Left renal cortex interstitium (tissue), 4 donors: ENCODE measurements at regions not wholly inside any gene's neighbourhood (a gene's known extent, or its start where the extent isn't known, plus 50 kb on each side); places are given as distances from the start of the nearest gene placed in this dataset.
"Not testable (repeated sequence)": the region's sequence is repeated elsewhere in the genome, so short reads cannot be mapped to it uniquely, and the experiment has no call there.

Experiments used
- DNase-seq, 4 donors: peaks; one replicate each; pipeline ENCODE4 v3.0.0-alpha.2; 2013; ENCODE audit warnings: low read depth in 4 of 4, low spot score in 2 of 4, missing footprints in 1 of 4

DNA sequence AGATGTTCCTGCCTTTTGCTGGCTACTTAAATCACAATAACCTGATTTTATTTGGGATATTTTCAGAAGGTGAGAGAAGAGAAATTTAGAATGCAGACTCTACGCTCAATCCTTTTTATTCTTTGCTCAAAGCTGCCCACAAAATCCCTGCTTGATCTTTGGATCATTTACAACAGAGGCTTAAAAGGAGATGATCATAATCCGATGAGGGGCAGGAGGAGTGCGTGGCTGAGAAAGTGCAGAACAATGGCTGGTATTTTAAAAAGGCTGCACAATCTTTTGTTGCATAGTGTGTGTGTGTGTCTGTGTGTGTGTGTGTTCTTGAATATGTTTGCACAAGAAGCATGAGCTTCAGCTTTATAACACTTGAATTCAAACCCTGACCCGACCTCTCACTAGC is 256.3 kb upstream of the MYT1L start:
- no peak for DNase-seq

DNA sequence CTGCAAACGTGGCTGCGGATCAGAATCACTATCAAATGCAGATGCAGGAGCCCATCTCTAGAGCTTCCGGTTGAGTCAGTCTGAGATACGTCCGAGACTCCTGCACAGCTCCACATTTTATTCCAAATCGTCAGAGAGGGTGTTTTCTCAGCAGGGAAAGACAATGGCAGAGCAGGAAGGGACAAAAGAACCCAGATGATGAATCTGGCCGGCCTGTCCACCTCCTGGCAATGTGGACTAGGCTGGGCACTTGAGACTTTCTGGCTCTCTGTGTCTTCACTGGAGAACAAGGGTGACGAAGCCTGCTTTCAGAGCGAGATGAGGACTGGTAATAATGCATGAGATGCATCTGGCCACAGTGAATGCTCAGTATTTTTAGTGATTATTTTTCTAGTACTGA is 255.9 kb upstream of the MYT1L start:
- DNase-seq: no peak

GRCh38 chr2:2586068-2586776 is 255.1 kb upstream of the MYT1L start:
- DNase-seq: no peak

- DNase-seq: no peak
Observed at GRCh38 chr2:2582998-2583545, 252.0 kb upstream of the MYT1L start.

DNA sequence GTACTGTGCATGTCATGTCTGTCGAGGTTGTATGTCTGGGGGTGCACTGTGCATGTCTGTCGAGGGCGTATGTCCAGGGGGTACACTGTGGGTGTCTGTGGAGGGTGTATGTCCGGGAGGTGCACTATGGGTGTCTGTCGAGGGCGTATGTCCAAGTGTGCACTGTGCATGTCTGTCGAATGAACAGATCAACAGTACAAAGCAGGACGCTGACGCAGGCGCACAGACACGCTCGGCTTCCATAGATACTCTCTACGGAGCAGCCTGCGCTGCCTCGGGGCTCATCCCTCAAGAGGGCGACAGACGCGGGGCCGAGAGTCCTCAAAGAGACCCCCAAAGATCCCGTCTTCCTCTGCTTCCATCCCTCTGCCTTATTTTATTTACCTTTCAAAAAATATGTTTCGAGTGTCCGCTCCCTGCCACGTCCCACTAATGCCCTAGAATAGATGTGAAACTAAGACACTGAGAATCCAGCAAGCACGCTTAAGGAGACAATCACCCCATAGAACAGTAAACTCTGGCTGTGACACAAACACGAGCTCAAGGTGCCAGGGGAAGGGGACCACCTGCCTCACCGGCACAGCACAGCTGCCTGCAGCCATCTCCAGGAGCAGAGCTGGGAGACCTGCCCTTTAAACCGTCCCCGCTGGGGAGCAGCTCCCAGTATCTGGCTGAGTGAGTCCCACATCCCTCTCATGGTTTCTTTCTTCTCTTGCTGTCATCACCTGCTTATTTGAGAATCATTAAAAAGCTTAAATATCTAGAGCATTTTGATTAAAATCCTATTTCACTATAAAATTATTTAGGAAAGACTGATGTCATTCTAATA is 250.5 kb upstream of the MYT1L start:
- no peak for DNase-seq

- DNase-seq: not testable (repeated sequence)
Observed at GRCh38 chr2:2580841-2581240, 249.8 kb upstream of the MYT1L start.

DNA sequence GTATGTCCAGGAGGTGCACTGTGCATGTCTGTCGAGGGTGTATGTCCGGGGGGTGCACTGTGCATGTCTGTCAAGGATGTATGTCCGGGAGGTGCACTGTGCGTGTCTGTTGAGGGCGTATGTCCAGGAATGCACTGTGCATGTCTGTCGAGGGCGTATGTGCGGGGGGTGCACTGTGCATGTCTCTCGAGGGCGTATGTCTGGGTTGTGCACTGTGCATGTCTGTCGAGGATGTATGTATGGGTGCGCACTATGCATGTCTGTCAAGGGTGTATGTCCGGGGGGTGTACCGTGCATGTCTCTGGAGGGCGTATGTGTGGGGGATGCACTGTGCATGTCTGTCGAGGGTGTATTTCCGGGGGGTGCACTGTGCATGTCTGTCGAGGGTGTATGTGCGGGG is 249.3 kb upstream of the MYT1L start:
- no peak for DNase-seq

DNA sequence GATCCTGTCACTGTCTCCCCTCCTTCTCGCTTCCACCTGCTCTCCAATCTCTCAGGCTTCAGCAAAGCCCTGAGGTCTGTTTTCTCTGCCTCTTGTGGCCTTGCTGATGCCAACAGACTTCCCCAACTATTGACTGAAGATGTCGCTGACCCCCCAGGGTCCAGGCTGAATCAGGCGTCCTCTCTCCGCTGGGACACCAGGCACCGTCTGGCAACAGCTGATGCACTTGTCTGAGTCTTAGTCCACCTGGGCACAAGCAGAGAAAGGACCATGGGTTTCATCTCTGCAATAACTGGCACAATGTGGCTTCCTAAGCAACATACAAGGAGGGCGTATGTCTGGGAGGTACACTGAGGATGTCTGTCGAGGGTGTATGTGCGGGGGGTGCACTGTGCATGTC is 248.7 kb upstream of the MYT1L start:
- no peak for DNase-seq

GRCh38 chr2:2577407-2577831 is 246.3 kb upstream of the MYT1L start:
- no peak for DNase-seq

GRCh38 chr2:2575870-2576386 is 244.9 kb upstream of the MYT1L start:
- no peak for DNase-seq

- DNase-seq: no peak
Observed at GRCh38 chr2:2575181-2575577, 244.1 kb upstream of the MYT1L start.

DNA sequence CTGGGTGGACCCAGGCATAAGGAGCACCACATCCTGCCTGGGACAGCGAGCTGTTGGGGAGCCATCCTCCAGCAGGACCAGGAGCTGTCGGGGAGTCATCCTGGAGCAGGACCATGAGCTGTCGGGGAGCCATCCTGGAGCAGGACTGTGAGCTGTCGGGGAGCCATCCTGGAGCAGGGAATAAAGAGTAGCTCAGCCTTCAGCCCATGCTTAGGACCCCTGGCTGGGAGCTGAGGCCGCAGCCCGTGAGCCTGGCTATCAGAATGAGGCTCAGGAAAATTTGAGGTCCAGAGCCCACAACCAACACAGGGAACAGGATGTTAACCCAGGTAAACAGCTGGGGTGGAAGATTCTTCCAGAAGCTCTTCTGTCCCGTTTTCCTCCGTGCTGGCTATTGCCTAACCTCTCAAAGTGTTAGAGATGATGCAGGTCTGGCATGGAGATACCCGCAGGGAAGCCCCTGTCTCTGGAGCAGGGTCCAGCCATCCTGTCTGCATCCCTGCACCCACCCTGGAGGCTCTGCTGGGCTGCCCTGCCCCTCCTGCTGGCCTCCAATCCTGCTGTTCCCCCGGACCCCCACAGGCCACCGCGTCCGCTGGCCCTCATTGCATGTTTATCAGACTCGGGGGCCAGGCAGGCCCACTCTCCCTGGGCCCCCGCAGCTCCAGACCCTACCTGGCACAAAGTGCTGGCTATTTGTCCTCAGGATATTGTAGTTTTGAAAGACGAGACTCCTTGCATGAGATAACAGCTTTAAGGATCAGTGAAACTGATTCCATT is 243.5 kb upstream of the MYT1L start:
- DNase-seq: no peak

- no peak for DNase-seq
Observed at GRCh38 chr2:2573658-2574293, 242.7 kb upstream of the MYT1L start.

DNA sequence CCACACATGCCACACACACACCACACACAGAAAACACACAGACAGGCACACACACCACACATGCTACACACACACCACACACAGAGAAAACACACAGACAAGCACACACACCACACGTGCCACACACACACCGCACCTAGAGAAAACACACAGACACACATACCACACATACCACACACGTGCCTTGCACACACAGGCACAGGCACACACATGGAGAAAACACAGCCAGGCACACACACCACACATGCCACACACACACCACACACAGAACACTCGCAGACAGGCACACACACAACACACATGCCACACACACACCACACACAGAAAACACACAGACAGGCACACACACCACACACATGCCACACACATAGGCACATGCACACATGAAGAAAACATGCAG is 242.1 kb upstream of the MYT1L start:
- no peak for DNase-seq

DNA sequence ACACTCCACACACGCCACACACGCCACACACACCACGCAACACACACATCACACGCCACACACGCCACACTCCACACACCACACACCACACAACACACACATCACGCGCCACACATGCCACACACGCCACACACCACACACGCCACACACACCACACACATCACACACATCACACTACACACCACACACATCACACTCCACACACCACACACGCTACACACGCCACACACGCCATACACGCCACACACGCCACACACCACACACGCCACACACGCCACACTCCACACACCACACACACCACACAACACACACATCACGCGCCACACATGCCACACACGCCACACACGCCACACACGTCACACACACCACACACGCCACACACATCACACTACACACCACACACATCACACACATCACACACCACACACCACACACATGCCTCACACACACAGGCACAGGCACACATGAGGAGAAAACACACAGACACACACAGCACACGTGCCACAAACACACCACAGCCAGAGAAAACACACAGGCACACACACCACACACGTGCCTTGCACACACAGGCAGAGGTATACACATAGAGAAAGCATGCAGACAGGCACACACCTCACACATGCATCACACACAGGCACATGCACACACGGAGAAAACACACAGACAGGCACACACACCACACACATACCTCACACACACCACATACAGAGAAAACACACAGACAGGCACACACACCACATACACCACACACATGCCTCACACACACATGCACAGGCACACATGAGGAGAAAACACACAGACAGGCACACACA is 241.5 kb upstream of the MYT1L start:
- no peak for DNase-seq

DNA sequence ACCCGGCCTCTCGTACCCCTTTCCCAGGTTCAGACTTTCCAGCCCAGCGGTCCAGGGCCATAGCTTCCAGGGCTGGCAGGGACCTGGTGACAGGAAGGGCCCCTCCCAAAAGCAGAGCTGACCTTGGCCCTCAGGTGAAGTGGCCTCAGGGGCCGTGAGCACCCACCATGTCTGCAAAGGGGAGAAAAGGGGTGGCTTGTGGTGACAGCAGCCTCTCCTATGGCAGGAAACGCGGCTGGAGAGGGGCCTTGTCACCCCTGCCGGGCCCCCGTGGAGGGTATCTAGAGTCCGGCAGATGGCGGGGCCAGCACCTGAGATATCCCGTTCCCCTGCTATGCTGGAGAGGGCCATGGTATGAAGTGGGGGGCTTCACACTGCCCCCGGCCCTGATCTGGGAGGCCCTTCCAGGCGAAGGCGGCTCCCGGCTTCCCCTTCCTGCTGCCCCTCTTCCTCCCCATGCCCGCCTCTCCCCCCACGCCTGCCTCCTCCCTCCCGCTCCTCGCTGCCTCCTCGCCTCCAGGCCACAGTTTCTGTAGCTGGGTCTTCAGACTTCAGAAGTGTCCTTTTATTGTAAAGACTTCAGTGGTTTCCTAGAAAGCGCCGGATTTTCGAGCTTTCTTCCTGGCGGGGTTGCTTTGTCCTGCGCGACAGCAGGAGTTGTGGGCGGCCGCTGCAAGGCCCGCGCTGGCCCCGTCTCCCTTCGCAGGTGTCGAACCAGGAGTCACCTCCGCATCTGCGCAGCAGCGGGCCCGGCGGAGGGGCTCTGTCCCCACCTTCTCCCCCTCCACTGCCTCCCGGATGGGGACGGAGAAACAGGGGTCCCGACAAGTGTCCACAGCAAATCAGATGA is 240.5 kb upstream of the MYT1L start:
- no peak for DNase-seq

DNA sequence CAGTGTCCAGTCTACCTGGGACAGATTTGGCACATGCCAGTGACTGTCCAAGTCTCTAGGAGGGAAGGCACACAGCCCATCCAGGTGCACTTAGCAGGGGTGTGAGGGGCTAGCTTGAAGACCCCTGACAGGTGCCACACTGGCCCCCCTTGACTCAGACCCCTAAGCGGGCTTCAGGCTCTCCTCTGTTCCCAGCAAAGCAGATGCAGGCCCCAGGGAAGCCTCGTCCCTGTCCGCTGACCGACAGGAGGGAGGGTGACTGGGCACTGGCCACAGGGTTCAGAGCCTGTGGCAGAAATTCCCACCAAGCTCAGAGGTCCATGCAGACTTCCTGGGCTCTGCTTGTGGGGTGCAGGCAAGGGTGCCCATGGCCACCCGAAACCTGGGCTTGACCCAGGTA is 239.8 kb upstream of the MYT1L start:
- DNase-seq: no peak

DNA sequence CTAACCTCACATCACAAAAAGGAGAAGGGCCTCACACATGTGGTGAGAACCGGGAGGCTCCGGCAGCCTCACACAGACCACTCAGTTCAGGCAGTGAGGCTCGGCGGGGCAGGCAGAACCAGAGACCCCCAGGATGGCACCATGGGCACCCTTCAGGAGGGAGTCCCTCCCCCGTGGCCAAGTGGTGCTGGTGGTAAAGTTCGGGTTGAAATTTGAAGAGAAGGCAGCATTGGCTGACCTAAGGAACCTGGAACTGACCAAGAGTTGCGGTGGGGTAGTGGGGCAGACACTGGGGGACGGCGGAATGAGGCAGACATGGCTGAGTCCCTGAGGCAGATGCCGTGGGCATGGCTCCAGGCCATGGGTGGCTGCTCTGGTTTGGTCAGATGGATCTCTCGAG is 239.3 kb upstream of the MYT1L start:
- no peak for DNase-seq

- DNase-seq: no peak
Observed at GRCh38 chr2:2569836-2570235, 238.8 kb upstream of the MYT1L start.
